ENCODE measurements at regions not wholly inside any gene's neighbourhood (a gene's known extent, or its start where the extent isn't known, plus 50 kb on each side); places are given as distances from the start of the nearest gene placed in this dataset.

- TF ChIP-seq POLR2AphosphoS5 (IDR thresholded peaks at IDR 0.05) (no peak), CTCF (IDR thresholded peaks at IDR 0.05) (no peak), POLR2A (IDR thresholded peaks at IDR 0.05) (no peak)
- H3K36me3 ChIP-seq, result no peaks in the 10 kb centered on the region
- H3K27ac ChIP-seq, result no peak overlapping the region
- H3K4me1 ChIP-seq, result no peaks in the 10 kb centered on the region
- no peaks in the 10 kb centered on the region for H3K27me3 ChIP-seq
- H3K4me3 ChIP-seq, result no peak overlapping the region
- no peak for DNase-seq (ENCODE audit: low spot score in 2 of 2)
- intact Hi-C loops (cut with DNase I; ENCODE audit: low total_unique reads), result no loop called here
- H3K9me3 ChIP-seq, result no peaks in the 10 kb centered on the region
Observed at GRCh38 chr2:17303521-17303920, 214.7 kb downstream of the RAD51AP2 start.

- TF ChIP-seq POLR2A (IDR thresholded peaks at IDR 0.05) (no peak), POLR2AphosphoS5 (IDR thresholded peaks at IDR 0.05) (no peak), CTCF (IDR thresholded peaks at IDR 0.05) (no peak)
- intact Hi-C loops (cut with DNase I; ENCODE audit: low total_unique reads), result no loop called here
- Histone ChIP-seq H3K27me3 (no peaks in the 10 kb centered on the region), H3K9me3 (no peaks in the 10 kb centered on the region), H3K36me3 (no peaks in the 10 kb centered on the region), H3K27ac (no peak overlapping the region), H3K4me1 (no peaks in the 10 kb centered on the region), H3K4me3 (no peak overlapping the region)
- no peak for DNase-seq (ENCODE audit: low spot score in 2 of 2)
Observed at GRCh38 chr2:17303054-17303453, 215.2 kb downstream of the RAD51AP2 start.

GRCh38 chr2:17302281-17302680 is 216.0 kb downstream of the RAD51AP2 start:
- H3K4me3 ChIP-seq, result no peak overlapping the region
- TF ChIP-seq POLR2AphosphoS5 (IDR thresholded peaks at IDR 0.05), result no peak
- no peak for TF ChIP-seq POLR2A (IDR thresholded peaks at IDR 0.05)
- TF ChIP-seq CTCF (IDR thresholded peaks at IDR 0.05), result no peak
- intact Hi-C loops (cut with DNase I; ENCODE audit: low total_unique reads), result no loop called here
- no peaks in the 10 kb centered on the region for H3K4me1 ChIP-seq
- no peak overlapping the region for H3K27ac ChIP-seq
- DNase-seq (ENCODE audit: low spot score in 2 of 2), result no peak
- H3K9me3 ChIP-seq, result no peaks in the 10 kb centered on the region
- no peaks in the 10 kb centered on the region for H3K27me3 ChIP-seq
- H3K36me3 ChIP-seq, result no peaks in the 10 kb centered on the region

- H3K36me3 ChIP-seq, result no peaks in the 10 kb centered on the region
Observed at GRCh38 chr2:17301437-17301836, 216.8 kb downstream of the RAD51AP2 start.

More at GRCh38 chr2:17301437-17301836, 216.8 kb downstream of the RAD51AP2 start:
- intact Hi-C loops (cut with DNase I; ENCODE audit: low total_unique reads), result no loop called here
- TF ChIP-seq POLR2A (IDR thresholded peaks at IDR 0.05), result no peak
- TF ChIP-seq CTCF (IDR thresholded peaks at IDR 0.05), result no peak
- TF ChIP-seq POLR2AphosphoS5 (IDR thresholded peaks at IDR 0.05), result no peak
- Histone ChIP-seq H3K4me1 (no peaks in the 10 kb centered on the region), H3K27ac (no peak overlapping the region), H3K9me3 (no peaks in the 10 kb centered on the region), H3K4me3 (no peak overlapping the region), H3K27me3 (no peaks in the 10 kb centered on the region)
- DNase-seq (ENCODE audit: low spot score in 2 of 2), result no peak
